WTC11 (cell line): ENCODE measurements at regions not wholly inside any gene's neighbourhood (a gene's known extent, or its start where the extent isn't known, plus 50 kb on each side); places are given as distances from the start of the nearest gene placed in this dataset.

Source experiments
- ATAC-seq: fragments of 200-7000 bp; cut with Tn5 transposase; 2 replicates; pipeline ENCODE4 v1.10.0; 2021; ENCODE audit warnings: mild to moderate bottlenecking, moderate library complexity
- CTCF ChIA-PET: fragments of 300-600 bp; sonication (Branson Sonifier 250); formaldehyde crosslinking; loops from one replicate; lab custom pipeline; 2021; ENCODE audit warnings: antibody characterized with exemption; lab: Charles Lee
- POLR2A ChIA-PET: fragments of 350-600 bp; sonication (Branson Sonifier 250); formaldehyde crosslinking; loops from one replicate; lab custom pipeline; 2021; ENCODE audit warnings: antibody characterized with exemption; lab: Charles Lee
- DNase-seq: peaks from one replicate; pipeline ENCODE4 v3.0.0; 2021; ENCODE audit warnings: low spot score
- H3K27ac Mint-ChIP-seq: 2 replicates; pipeline ENCODE4 v1.8.0; 2021; ENCODE audit warnings: mixed read lengths
- H3K27me3 Mint-ChIP-seq: 2 replicates; pipeline ENCODE4 v1.8.0; 2021; ENCODE audit warnings: low read depth, mild to moderate bottlenecking, moderate library complexity, mixed read lengths
- H3K36me3 Mint-ChIP-seq: 2 replicates; pipeline ENCODE4 v1.8.0; 2021; ENCODE audit warnings: mixed read lengths
- H3K4me1 Mint-ChIP-seq: 2 replicates; pipeline ENCODE4 v1.8.0; 2022; ENCODE audit warnings: mixed read lengths
- H3K4me3 Mint-ChIP-seq: 2 replicates; pipeline ENCODE4 v1.8.0; 2021; ENCODE audit warnings: mild to moderate bottlenecking, moderate library complexity, mixed read lengths
- H3K9me3 Mint-ChIP-seq: 2 replicates; pipeline ENCODE4 v1.8.0; 2021; ENCODE audit warnings: mixed read lengths
- CBFB ChIP-seq: sonication (generic); formaldehyde crosslinking; IDR thresholded peaks from 2 replicates; pipeline ENCODE4 v1.8.1; 2022; ENCODE audit warnings: mild to moderate bottlenecking, low read depth, missing genetic modification reagents
- GRHL2 ChIP-seq: fragments of 250-450 bp; sonication (Bioruptor Pico); IDR thresholded peaks from 2 replicates; pipeline ENCODE4 v1.8.0; 2022; ENCODE audit warnings: mild to moderate bottlenecking, moderate library complexity; ENCODE audit not compliant: insufficient replicate concordance, severe bottlenecking
- GTF2I ChIP-seq: fragments of 250-450 bp; sonication (Bioruptor Pico); conservative IDR thresholded peaks from 2 replicates; pipeline ENCODE4 v1.4.0; 2021; ENCODE audit warnings: mild to moderate bottlenecking
- JUN ChIP-seq: sonication (generic); formaldehyde crosslinking; IDR thresholded peaks from 2 replicates; pipeline ENCODE4 v1.8.0; 2023; ENCODE audit warnings: mild to moderate bottlenecking, missing genetic modification reagents
- MYBL2 ChIP-seq: sonication (generic); formaldehyde crosslinking; IDR thresholded peaks from 2 replicates; pipeline ENCODE4 v1.8.1; 2023; ENCODE audit warnings: mild to moderate bottlenecking, moderate library complexity, missing genetic modification reagents
- NFE2L1 ChIP-seq: sonication (generic); formaldehyde crosslinking; IDR thresholded peaks from 2 replicates; pipeline ENCODE4 v1.8.1; 2023; ENCODE audit warnings: missing genetic modification reagents
- PRRX2 ChIP-seq: fragments of 250-450 bp; sonication (Bioruptor Pico); IDR thresholded peaks from 2 replicates; pipeline ENCODE4 v1.8.0; 2021; ENCODE audit warnings: mild to moderate bottlenecking
- SMAD3 ChIP-seq: sonication (generic); formaldehyde crosslinking; IDR thresholded peaks from 2 replicates; pipeline ENCODE4 v1.8.0; 2022; ENCODE audit warnings: missing genetic modification reagents, mild to moderate bottlenecking, borderline replicate concordance
- SOX15 ChIP-seq: fragments of 250-450 bp; sonication (Bioruptor Pico); IDR thresholded peaks from 2 replicates; pipeline ENCODE4 v1.9.0; 2021; ENCODE audit warnings: mild to moderate bottlenecking
- TF ChIP-seq, protein P1 (sequence below): fragments of 250-450 bp; sonication (Bioruptor Pico); conservative IDR thresholded peaks from 2 replicates; pipeline ENCODE4 v1.9.0; 2021; ENCODE audit warnings: mild to moderate bottlenecking
- TF ChIP-seq, protein P2 (sequence below): sonication (generic); formaldehyde crosslinking; IDR thresholded peaks from 2 replicates; pipeline ENCODE4 v1.8.1; 2023; ENCODE audit warnings: mild to moderate bottlenecking, missing genetic modification reagents, moderate library complexity
- TF ChIP-seq, protein P3 (sequence below): sonication (generic); formaldehyde crosslinking; IDR thresholded peaks from 2 replicates; pipeline ENCODE4 v1.8.0; 2022; ENCODE audit warnings: missing genetic modification reagents
- TF ChIP-seq, protein P4 (sequence below): sonication (generic); formaldehyde crosslinking; IDR thresholded peaks from 2 replicates; pipeline ENCODE4 v1.8.1; 2023; ENCODE audit warnings: mild to moderate bottlenecking, missing genetic modification reagents, moderate library complexity
- TF ChIP-seq, protein P5 (sequence below): sonication (generic); formaldehyde crosslinking; IDR thresholded peaks from 2 replicates; pipeline ENCODE4 v1.8.1; 2023; ENCODE audit warnings: mild to moderate bottlenecking, missing genetic modification reagents
- TF ChIP-seq, protein P6 (sequence below): sonication (generic); formaldehyde crosslinking; IDR thresholded peaks from 2 replicates; pipeline ENCODE4 v1.8.0; 2022; ENCODE audit warnings: mild to moderate bottlenecking, missing genetic modification reagents
- TF ChIP-seq, protein P7 (sequence below): sonication (generic); formaldehyde crosslinking; IDR thresholded peaks from 2 replicates; pipeline ENCODE4 v1.8.1; 2023; ENCODE audit warnings: mild to moderate bottlenecking, missing genetic modification reagents, borderline replicate concordance

DNA sequence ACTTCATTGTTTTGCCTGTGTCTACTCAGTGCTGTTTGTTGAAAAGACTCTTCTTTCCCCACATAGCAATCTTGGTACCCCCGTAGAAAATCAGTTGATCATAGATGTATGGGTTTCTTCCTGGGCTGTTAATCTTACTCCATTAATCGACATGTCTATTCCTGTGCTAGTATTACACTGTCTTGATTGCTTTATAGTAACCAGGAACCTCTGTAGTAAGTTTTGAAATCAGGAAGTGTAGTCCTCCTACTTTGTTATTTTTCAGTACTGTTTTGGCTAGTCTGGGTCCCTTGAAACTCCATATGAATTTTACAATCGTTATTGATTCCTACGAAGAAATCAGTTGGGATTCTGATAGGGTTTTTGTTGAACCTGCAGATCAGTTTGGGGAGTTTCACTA lies 78.8 kb upstream of the FAM136A start (continued):
- TF ChIP-seq, protein P1, sequence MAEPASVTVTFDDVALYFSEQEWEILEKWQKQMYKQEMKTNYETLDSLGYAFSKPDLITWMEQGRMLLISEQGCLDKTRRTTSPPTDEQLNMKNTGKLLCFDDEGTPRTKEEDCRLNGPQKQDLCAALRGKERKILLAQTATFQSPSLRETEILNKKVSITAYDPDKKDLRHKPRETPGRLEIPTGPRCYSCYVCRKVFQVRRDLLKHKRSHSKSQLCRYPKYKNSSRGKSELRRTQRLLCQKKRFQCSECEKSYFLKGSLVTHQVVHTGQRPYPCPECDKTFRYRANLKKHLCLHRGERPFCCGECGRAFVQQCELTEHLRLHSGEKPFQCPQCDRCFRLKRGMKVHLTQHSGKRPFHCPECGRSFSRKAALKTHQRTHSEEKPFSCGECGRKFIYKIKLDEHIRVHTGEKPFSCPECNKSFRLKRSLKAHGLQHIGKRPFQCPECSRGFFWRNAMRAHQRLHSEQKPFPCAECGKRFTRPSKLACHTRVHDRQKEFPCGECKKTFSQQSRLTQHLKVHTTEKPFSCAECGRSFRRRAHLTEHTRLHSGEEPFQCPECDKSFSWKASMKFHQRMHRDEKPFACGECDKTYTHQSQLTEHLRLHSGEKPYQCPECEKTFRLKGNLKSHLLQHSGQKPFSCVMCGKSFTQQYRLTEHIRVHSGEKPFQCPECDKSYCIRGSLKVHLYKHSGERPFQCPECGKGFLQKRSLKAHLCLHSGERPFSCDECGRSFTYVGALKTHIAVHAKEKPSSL (CRISPR knock-in tag): no peak

DNA sequence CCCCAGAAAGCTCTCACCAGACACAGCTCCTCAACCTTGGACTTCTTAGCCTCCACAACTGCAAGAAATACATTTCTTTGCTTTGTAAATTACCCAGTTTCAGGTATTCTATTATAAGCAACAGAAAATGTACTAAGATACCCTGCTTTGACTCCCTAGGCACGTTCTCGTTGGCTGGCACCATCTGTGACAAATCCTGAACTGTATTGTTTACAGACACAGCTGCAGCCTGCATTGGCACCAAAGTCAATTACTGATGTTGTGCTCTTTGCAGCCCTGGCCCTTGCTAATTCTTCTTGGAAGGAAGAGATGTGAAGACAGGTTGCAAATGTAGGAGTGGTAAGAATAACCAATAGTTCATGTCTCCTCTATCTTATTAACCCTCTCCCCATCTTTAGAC lies 72.7 kb upstream of the FAM136A start:
- Mint-ChIP-seq H3K27ac (no peak overlapping the region), H3K4me3 (no peak overlapping the region), H3K4me1 (no peaks in the 10 kb centered on the region), H3K9me3 (no peaks in the 10 kb centered on the region; the same call in 1 of the 2 replicates), H3K36me3 (no peaks in the 10 kb centered on the region), H3K27me3 (peaks cover 61% of the 10 kb centered on the region)
- POLR2A ChIA-PET: no interaction called here
- TF ChIP-seq PRRX2 (no peak), SMAD3 (CRISPR knock-in tag) (no peak), GTF2I (CRISPR knock-in tag) (no peak), JUN (CRISPR knock-in tag) (no peak), GRHL2 (CRISPR knock-in tag) (no peak), NFE2L1 (CRISPR knock-in tag) (no peak)
- TF ChIP-seq, protein P2, sequence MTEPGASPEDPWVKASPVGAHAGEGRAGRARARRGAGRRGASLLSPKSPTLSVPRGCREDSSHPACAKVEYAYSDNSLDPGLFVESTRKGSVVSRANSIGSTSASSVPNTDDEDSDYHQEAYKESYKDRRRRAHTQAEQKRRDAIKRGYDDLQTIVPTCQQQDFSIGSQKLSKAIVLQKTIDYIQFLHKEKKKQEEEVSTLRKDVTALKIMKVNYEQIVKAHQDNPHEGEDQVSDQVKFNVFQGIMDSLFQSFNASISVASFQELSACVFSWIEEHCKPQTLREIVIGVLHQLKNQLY (CRISPR knock-in tag): no peak
- TF ChIP-seq, protein P3, sequence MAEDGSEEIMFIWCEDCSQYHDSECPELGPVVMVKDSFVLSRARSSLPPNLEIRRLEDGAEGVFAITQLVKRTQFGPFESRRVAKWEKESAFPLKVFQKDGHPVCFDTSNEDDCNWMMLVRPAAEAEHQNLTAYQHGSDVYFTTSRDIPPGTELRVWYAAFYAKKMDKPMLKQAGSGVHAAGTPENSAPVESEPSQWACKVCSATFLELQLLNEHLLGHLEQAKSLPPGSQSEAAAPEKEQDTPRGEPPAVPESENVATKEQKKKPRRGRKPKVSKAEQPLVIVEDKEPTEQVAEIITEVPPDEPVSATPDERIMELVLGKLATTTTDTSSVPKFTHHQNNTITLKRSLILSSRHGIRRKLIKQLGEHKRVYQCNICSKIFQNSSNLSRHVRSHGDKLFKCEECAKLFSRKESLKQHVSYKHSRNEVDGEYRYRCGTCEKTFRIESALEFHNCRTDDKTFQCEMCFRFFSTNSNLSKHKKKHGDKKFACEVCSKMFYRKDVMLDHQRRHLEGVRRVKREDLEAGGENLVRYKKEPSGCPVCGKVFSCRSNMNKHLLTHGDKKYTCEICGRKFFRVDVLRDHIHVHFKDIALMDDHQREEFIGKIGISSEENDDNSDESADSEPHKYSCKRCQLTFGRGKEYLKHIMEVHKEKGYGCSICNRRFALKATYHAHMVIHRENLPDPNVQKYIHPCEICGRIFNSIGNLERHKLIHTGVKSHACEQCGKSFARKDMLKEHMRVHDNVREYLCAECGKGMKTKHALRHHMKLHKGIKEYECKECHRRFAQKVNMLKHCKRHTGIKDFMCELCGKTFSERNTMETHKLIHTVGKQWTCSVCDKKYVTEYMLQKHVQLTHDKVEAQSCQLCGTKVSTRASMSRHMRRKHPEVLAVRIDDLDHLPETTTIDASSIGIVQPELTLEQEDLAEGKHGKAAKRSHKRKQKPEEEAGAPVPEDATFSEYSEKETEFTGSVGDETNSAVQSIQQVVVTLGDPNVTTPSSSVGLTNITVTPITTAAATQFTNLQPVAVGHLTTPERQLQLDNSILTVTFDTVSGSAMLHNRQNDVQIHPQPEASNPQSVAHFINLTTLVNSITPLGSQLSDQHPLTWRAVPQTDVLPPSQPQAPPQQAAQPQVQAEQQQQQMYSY (CRISPR knock-in tag): no peak
- TF ChIP-seq, protein P4, sequence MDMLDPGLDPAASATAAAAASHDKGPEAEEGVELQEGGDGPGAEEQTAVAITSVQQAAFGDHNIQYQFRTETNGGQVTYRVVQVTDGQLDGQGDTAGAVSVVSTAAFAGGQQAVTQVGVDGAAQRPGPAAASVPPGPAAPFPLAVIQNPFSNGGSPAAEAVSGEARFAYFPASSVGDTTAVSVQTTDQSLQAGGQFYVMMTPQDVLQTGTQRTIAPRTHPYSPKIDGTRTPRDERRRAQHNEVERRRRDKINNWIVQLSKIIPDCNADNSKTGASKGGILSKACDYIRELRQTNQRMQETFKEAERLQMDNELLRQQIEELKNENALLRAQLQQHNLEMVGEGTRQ (CRISPR knock-in tag): no peak
- CTCF ChIA-PET: no interaction called here
- ATAC-seq (no peak), DNase-seq (no peak)

DNA sequence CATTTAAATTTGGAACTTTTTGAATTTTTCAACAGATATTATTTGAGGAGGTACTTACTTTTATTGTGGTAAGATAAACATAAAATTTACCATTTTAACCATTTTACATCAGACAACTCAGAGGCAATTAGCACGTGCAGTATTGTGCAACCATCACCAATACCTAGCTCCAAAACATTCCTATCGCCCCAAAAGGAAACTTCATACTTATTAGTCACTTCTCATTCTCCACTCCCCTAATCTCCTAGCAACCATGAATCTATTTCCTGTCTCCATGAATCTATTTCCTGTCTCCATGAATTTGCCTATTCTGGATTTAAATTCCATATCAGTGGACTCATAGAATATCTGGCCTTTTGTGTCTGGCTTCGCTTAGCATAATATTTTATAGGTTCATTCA lies 69.9 kb upstream of the FAM136A start:
- no peaks in the 10 kb centered on the region for H3K4me1 Mint-ChIP-seq
- TF ChIP-seq, protein P5, sequence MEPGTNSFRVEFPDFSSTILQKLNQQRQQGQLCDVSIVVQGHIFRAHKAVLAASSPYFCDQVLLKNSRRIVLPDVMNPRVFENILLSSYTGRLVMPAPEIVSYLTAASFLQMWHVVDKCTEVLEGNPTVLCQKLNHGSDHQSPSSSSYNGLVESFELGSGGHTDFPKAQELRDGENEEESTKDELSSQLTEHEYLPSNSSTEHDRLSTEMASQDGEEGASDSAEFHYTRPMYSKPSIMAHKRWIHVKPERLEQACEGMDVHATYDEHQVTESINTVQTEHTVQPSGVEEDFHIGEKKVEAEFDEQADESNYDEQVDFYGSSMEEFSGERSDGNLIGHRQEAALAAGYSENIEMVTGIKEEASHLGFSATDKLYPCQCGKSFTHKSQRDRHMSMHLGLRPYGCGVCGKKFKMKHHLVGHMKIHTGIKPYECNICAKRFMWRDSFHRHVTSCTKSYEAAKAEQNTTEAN (CRISPR knock-in tag): no peak
- no peak for TF ChIP-seq SOX15 (CRISPR knock-in tag)
- TF ChIP-seq PRRX2: no peak
- no peak for TF ChIP-seq SMAD3 (CRISPR knock-in tag)
- no peak for TF ChIP-seq CBFB
- no peak for TF ChIP-seq MYBL2 (CRISPR knock-in tag)
- no peak for TF ChIP-seq GTF2I (CRISPR knock-in tag)
- TF ChIP-seq, protein P6, sequence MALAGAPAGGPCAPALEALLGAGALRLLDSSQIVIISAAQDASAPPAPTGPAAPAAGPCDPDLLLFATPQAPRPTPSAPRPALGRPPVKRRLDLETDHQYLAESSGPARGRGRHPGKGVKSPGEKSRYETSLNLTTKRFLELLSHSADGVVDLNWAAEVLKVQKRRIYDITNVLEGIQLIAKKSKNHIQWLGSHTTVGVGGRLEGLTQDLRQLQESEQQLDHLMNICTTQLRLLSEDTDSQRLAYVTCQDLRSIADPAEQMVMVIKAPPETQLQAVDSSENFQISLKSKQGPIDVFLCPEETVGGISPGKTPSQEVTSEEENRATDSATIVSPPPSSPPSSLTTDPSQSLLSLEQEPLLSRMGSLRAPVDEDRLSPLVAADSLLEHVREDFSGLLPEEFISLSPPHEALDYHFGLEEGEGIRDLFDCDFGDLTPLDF: no peak
- TF ChIP-seq, protein P7, sequence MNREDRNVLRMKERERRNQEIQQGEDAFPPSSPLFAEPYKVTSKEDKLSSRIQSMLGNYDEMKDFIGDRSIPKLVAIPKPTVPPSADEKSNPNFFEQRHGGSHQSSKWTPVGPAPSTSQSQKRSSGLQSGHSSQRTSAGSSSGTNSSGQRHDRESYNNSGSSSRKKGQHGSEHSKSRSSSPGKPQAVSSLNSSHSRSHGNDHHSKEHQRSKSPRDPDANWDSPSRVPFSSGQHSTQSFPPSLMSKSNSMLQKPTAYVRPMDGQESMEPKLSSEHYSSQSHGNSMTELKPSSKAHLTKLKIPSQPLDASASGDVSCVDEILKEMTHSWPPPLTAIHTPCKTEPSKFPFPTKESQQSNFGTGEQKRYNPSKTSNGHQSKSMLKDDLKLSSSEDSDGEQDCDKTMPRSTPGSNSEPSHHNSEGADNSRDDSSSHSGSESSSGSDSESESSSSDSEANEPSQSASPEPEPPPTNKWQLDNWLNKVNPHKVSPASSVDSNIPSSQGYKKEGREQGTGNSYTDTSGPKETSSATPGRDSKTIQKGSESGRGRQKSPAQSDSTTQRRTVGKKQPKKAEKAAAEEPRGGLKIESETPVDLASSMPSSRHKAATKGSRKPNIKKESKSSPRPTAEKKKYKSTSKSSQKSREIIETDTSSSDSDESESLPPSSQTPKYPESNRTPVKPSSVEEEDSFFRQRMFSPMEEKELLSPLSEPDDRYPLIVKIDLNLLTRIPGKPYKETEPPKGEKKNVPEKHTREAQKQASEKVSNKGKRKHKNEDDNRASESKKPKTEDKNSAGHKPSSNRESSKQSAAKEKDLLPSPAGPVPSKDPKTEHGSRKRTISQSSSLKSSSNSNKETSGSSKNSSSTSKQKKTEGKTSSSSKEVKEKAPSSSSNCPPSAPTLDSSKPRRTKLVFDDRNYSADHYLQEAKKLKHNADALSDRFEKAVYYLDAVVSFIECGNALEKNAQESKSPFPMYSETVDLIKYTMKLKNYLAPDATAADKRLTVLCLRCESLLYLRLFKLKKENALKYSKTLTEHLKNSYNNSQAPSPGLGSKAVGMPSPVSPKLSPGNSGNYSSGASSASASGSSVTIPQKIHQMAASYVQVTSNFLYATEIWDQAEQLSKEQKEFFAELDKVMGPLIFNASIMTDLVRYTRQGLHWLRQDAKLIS (CRISPR knock-in tag): no peak
- no peak for DNase-seq
- H3K9me3 Mint-ChIP-seq: no peaks in the 10 kb centered on the region; the same call in 1 of the 2 replicates
- ChIA-PET CTCF (interaction anchor here (0.6 to 1.1 kb wide), 3 partner anchors 68 to 608 kb away, joined by 3 to 4 read pairs (median 3); no protein-coding TSS in a partner anchor), POLR2A (no interaction called here)
- ATAC-seq: no peak
- H3K4me3 Mint-ChIP-seq: no peak overlapping the region
- H3K27me3 Mint-ChIP-seq: peaks cover 42% of the 10 kb centered on the region
- no peak overlapping the region for H3K27ac Mint-ChIP-seq
- no peaks in the 10 kb centered on the region for H3K36me3 Mint-ChIP-seq
